GM23248 (cell line): ENCODE measurements at regions not wholly inside any gene's neighbourhood (a gene's known extent, or its start where the extent isn't known, plus 50 kb on each side); places are given as distances from the start of the nearest gene placed in this dataset.

Experiments used
- DNase-seq: peaks from one replicate; pipeline ENCODE4 v3.0.0-alpha.2; 2015
- H2AFZ ChIP-seq: fragments of 200-600 bp; sonication (generic); 2 replicates; pipeline ENCODE4 v1.6.1; 2016; ENCODE audit warnings: antibody characterized with exemption
- H3F3A ChIP-seq: fragments of 200-600 bp; sonication (generic); 2 replicates; pipeline ENCODE4 v1.6.1; 2016; ENCODE audit warnings: mild to moderate bottlenecking, antibody characterized with exemption, mixed run types; ENCODE audit not compliant: insufficient read depth
- H3K27ac ChIP-seq: fragments of 200-600 bp; sonication (generic); 2 replicates; pipeline ENCODE4 v1.5.1; 2016; ENCODE audit warnings: mild to moderate bottlenecking
- H3K27me3 ChIP-seq: fragments of 200-600 bp; sonication (generic); replicated peaks from 2 replicates; pipeline ENCODE4 v1.6.1; 2016; ENCODE audit warnings: mild to moderate bottlenecking; ENCODE audit not compliant: insufficient read depth
- H3K36me3 ChIP-seq: fragments of 200-600 bp; sonication (generic); 2 replicates; pipeline ENCODE4 v1.6.1; 2016; ENCODE audit warnings: low read depth, mild to moderate bottlenecking
- H3K4me1 ChIP-seq: fragments of 200-600 bp; sonication (generic); 2 replicates; pipeline ENCODE4 v1.6.1; 2016; ENCODE audit warnings: mild to moderate bottlenecking; ENCODE audit not compliant: insufficient read depth
- H3K4me2 ChIP-seq: fragments of 200-600 bp; sonication (generic); one replicate; pipeline ENCODE4 v1.6.1; 2016; ENCODE audit warnings: mild to moderate bottlenecking; ENCODE audit not compliant: unreplicated experiment
- H3K4me3 ChIP-seq: fragments of 200-600 bp; sonication (generic); 2 replicates; pipeline ENCODE4 v1.5.1; 2016; ENCODE audit warnings: mild to moderate bottlenecking
- H3K79me2 ChIP-seq: fragments of 200-600 bp; sonication (generic); 2 replicates; pipeline ENCODE4 v1.6.1; 2016; ENCODE audit warnings: mild to moderate bottlenecking; ENCODE audit not compliant: insufficient read depth
- H3K9ac ChIP-seq: fragments of 200-600 bp; sonication (generic); 2 replicates; pipeline ENCODE4 v1.6.1; 2016; ENCODE audit warnings: mild to moderate bottlenecking
- H3K9me2 ChIP-seq: fragments of 200-600 bp; sonication (generic); 2 replicates; pipeline ENCODE4 v1.6.1; 2016; ENCODE audit warnings: mixed run types, mild to moderate bottlenecking, moderate library complexity; ENCODE audit not compliant: insufficient read depth
- H3K9me3 ChIP-seq: fragments of 200-600 bp; sonication (generic); one replicate; pipeline ENCODE4 v1.6.1; 2017; ENCODE audit warnings: low read depth
- H4K20me1 ChIP-seq: fragments of 200-600 bp; sonication (generic); 2 replicates; pipeline ENCODE4 v1.6.0; 2016; ENCODE audit not compliant: insufficient read depth
- EZH2 ChIP-seq: fragments of 200-600 bp; sonication (generic); IDR thresholded peaks from 2 replicates; pipeline ENCODE4 v1.6.1; 2018; ENCODE audit warnings: antibody characterized with exemption, mild to moderate bottlenecking; ENCODE audit not compliant: insufficient read depth, poor library complexity, severe bottlenecking
- EZH2phosphoT487 ChIP-seq: fragments of 200-600 bp; sonication (generic); IDR thresholded peaks from 2 replicates; pipeline ENCODE4 v1.6.1; 2018; ENCODE audit warnings: antibody characterized with exemption, moderate library complexity, mild to moderate bottlenecking, low read depth; ENCODE audit not compliant: insufficient read depth
- WGBS, 2 experiments: methylation state at CpG; one replicate each; pipeline ENCODE4 v1.1.6; 2015 to 2017; ENCODE audit warnings: low lambda C conversion rate in 2 of 2, low coverage in 1 of 2; ENCODE audit errors: missing lambda C conversion rate in 2 of 2; 5-methylcytosine and 5-hydroxymethylcytosine counted together
- in situ Hi-C: fragments of 300-500 bp; cut with MboI; formaldehyde crosslinking; loops from 2 replicates; pipeline ENCODE4 v1.15.0; 2020

DNA sequence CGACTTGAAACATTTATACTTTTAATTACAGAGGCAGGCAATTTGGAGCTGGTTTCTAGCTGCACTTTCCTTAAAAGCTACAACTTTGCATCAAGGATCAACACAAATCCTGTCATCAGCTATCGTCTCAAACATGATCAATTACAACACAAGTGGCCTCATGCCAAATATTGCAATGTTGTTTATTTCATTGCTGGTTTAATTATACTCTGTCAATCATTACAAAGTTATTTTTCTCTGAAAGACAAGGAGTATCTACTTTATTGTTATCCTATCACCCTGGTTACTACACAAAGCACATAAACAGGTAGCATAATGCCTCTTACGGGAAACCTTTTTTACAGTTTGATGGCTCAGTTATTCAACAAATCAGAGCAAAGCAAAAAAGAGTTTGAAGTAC lies 58.0 kb upstream of the FOXB1 start:
- Histone ChIP-seq H4K20me1 (no peaks in the 10 kb centered on the region), H3K4me3 (no peak overlapping the region), H3K27me3 (peaks cover 4% of the 10 kb centered on the region), H3F3A (no peaks in the 10 kb centered on the region), H3K36me3 (no peaks in the 10 kb centered on the region), H3K79me2 (no peaks in the 10 kb centered on the region), H3K4me2 (no peak overlapping the region), H3K9ac (no peak overlapping the region), H3K27ac (no peak overlapping the region), H2AFZ (no peak overlapping the region), H3K9me2 (no peaks in the 10 kb centered on the region), H3K9me3 (no peaks in the 10 kb centered on the region), H3K4me1 (no peaks in the 10 kb centered on the region)
- in situ Hi-C loops: no loop called here
- no peak for DNase-seq
- 19 to 25% methylated on average over 3 of the region's 3 CpGs for WGBS, 2 experiments
- no peak for TF ChIP-seq EZH2phosphoT487
- TF ChIP-seq EZH2: no peak

DNA sequence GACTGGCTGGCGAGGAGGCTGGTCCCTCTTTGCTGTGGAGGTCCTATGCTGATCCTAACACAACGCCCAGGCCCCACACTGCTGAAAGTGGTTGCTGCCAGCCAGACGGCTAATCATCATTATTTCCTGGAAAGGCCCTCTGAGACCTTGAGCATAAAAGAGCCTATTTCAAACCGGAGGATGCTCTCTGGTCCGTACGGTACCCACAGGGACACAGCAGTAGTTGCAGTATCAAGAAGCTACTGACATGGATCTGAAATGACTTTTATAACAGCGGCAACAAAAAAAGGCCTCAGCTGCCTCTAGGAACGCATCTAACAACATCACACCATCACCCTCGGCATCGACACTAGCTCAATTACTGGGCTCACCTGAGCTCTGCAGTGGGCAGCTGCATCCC lies 59.1 kb upstream of the FOXB1 start:
- H3K4me2 ChIP-seq: no peak overlapping the region
- WGBS, 2 experiments: 47 to 54% methylated on average over 10 of the region's 10 CpGs
- H3K9me3 ChIP-seq: no peaks in the 10 kb centered on the region
- H3K36me3 ChIP-seq: no peaks in the 10 kb centered on the region
- H3K9ac ChIP-seq: no peak overlapping the region
- no peaks in the 10 kb centered on the region for H3F3A ChIP-seq
- in situ Hi-C loops: no loop called here
- H3K4me1 ChIP-seq: no peaks in the 10 kb centered on the region
- no peaks in the 10 kb centered on the region for H3K79me2 ChIP-seq
- H3K4me3 ChIP-seq: no peak overlapping the region
- no peak for DNase-seq
- no peak for TF ChIP-seq EZH2
- TF ChIP-seq EZH2phosphoT487: no peak
- H3K9me2 ChIP-seq: no peaks in the 10 kb centered on the region
- no peaks in the 10 kb centered on the region for H4K20me1 ChIP-seq
- no peak overlapping the region for H2AFZ ChIP-seq
- no peak overlapping the region for H3K27ac ChIP-seq
- H3K27me3 ChIP-seq: peaks cover 4% of the 10 kb centered on the region

DNA sequence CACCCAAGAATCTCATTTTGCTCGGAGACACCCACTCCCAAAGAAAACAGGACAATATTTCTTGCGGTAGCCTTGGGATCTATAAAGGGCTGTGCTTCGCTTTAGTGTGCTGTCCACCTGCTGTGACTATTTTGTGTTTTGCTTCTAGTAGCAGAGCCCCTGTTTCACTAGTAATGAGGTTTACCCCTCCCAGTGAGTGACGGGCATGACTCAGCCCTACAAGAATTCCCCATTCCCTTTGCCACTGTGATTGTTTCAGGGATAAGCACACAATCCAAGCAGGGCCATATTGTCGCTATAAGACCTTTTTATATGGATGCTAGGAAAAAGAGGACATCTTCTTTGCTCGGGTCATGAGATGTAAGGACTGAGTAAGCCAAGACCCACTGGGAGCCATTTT lies 62.5 kb upstream of the FOXB1 start:
- Histone ChIP-seq H3K79me2 (no peaks in the 10 kb centered on the region), H3K4me1 (no peaks in the 10 kb centered on the region), H3K27me3 (peaks cover 8% of the 10 kb centered on the region), H3K9me2 (no peaks in the 10 kb centered on the region), H3K9me3 (no peaks in the 10 kb centered on the region), H3K27ac (no peak overlapping the region), H3F3A (no peaks in the 10 kb centered on the region), H3K4me2 (no peak overlapping the region), H3K4me3 (no peak overlapping the region), H4K20me1 (no peaks in the 10 kb centered on the region), H3K9ac (no peak overlapping the region), H2AFZ (no peak overlapping the region), H3K36me3 (no peaks in the 10 kb centered on the region)
- DNase-seq: no peak
- WGBS, 2 experiments: 45 to 52% methylated on average over 6 of the region's 6 CpGs
- TF ChIP-seq EZH2 (no peak), EZH2phosphoT487 (no peak)
- in situ Hi-C loops: no loop called here

GRCh38 chr15:59940928-59941327 lies 63.2 kb upstream of the FOXB1 start:
- no peak overlapping the region for H3K4me2 ChIP-seq
- in situ Hi-C loops: no loop called here
- 50 to 53% methylated on average over 1 of the region's 1 CpG for WGBS, 2 experiments

GRCh38 chr15:59940456-59940855 lies 63.7 kb upstream of the FOXB1 start:
- Histone ChIP-seq H3K27me3 (peaks cover 15% of the 10 kb centered on the region), H2AFZ (no peak overlapping the region), H3K9me2 (no peaks in the 10 kb centered on the region), H3K27ac (no peak overlapping the region), H4K20me1 (no peaks in the 10 kb centered on the region), H3K4me2 (no peak overlapping the region), H3F3A (no peaks in the 10 kb centered on the region), H3K36me3 (no peaks in the 10 kb centered on the region), H3K9ac (no peak overlapping the region), H3K79me2 (no peaks in the 10 kb centered on the region), H3K9me3 (no peaks in the 10 kb centered on the region), H3K4me1 (no peaks in the 10 kb centered on the region), H3K4me3 (no peak overlapping the region)
- no peak for DNase-seq
- TF ChIP-seq EZH2phosphoT487 (no peak), EZH2 (no peak)
- in situ Hi-C loops: no loop called here
- WGBS, 2 experiments: 67 to 68% methylated on average over 6 of the region's 6 CpGs

More at GRCh38 chr15:59940928-59941327, 63.2 kb upstream of the FOXB1 start:
- Histone ChIP-seq H3F3A (no peaks in the 10 kb centered on the region), H3K27ac (no peak overlapping the region), H3K79me2 (no peaks in the 10 kb centered on the region), H2AFZ (no peak overlapping the region), H3K9me3 (no peaks in the 10 kb centered on the region), H3K9ac (no peak overlapping the region), H3K27me3 (peaks cover 10% of the 10 kb centered on the region), H3K4me1 (no peaks in the 10 kb centered on the region), H3K36me3 (no peaks in the 10 kb centered on the region), H3K4me3 (no peak overlapping the region), H4K20me1 (no peaks in the 10 kb centered on the region), H3K9me2 (no peaks in the 10 kb centered on the region)
- no peak for DNase-seq
- TF ChIP-seq EZH2phosphoT487 (no peak), EZH2 (no peak)
